ENCODE measurements at regions not wholly inside any gene's neighbourhood (a gene's known extent, or its start where the extent isn't known, plus 50 kb on each side); places are given as distances from the start of the nearest gene placed in this dataset.
"Not testable (repeated sequence)": the region's sequence is repeated elsewhere in the genome, so short reads cannot be mapped to it uniquely, and the experiment has no call there.

GRCh38 chr1:120668187-120668586 is 55.6 kb upstream of the NBPF26 start:
- not testable (repeated sequence) for DNase-seq (ENCODE audit: low read depth, low spot score)

More at GRCh38 chr1:120668187-120668586, 55.6 kb upstream of the NBPF26 start:
- H3K4me3 ChIP-seq (ENCODE audit: low read depth, low read length); POLR2A ChIA-PET; CTCF ChIA-PET: not testable (repeated sequence)
